ENCODE measurements at regions not wholly inside any gene's neighbourhood (a gene's known extent, or its start where the extent isn't known, plus 50 kb on each side); places are given as distances from the start of the nearest gene placed in this dataset.
"Not testable (repeated sequence)": the region's sequence is repeated elsewhere in the genome, so short reads cannot be mapped to it uniquely, and the experiment has no call there.

GRCh38 chr1:194795917-194796593 lies 1609.6 kb upstream of the B3GALT2 start:
- FAIRE-seq (no peak), DNase-seq (ENCODE audit: insufficient read length, low spot score) (no peak)

GRCh38 chr1:194787001-194787400 lies 1600.6 kb upstream of the B3GALT2 start:
- DNase-seq (ENCODE audit: insufficient read length, low spot score), result no peak
- FAIRE-seq, result no peak

- no peak for FAIRE-seq
- DNase-seq (ENCODE audit: insufficient read length, low spot score), result no peak
Observed at GRCh38 chr1:194786027-194786426, 1599.6 kb upstream of the B3GALT2 start.

GRCh38 chr1:194776657-194777056 lies 1590.2 kb upstream of the B3GALT2 start:
- FAIRE-seq, result no peak

GRCh38 chr1:194774535-194774934 lies 1588.1 kb upstream of the B3GALT2 start:
- FAIRE-seq, result no peak
- DNase-seq (ENCODE audit: insufficient read length, low spot score), result no peak

More at GRCh38 chr1:194776657-194777056, 1590.2 kb upstream of the B3GALT2 start:
- no peak for DNase-seq (ENCODE audit: insufficient read length, low spot score)

DNA sequence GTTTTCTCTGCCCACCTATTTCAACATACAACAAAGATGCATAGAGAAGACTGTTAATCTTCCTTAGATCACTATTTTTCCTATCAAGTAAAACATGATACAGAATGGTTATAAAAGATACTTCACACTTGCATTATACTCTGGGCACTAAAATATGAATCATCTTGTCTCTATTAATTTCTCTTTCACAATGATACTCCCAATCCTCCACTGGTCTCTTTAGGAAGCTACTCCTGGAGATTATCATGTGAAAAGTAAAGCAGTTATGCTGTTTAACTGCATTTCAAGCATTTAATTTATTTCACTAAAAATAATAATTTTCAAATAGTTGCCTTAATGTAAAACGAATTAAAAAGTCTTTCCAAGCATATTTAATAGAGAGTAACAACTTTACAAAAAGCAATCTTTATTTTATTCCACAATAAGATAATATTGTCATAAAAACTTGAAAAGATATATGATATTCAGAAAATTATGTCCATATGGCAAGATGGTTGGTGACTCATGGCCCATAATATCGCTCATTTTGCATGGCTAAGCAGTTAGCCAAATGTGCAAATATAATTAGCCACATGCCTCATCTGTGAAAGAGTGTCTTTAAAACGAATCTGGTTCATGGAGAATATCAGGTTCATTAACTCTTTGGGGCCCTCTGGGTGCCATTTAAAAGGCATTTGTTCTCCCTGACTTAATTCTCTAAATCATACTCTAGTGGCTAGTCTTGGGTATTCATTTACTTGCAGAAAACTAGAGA lies 1569.0 kb upstream of the B3GALT2 start:
- DNase-seq (ENCODE audit: insufficient read length, low spot score) (no peak), FAIRE-seq (no peak)

- FAIRE-seq; DNase-seq (ENCODE audit: insufficient read length, low spot score): not testable (repeated sequence)
Observed at GRCh38 chr1:194738843-194739242, 1552.4 kb upstream of the B3GALT2 start.

- no peak for FAIRE-seq
- DNase-seq (ENCODE audit: insufficient read length, low spot score), result no peak
Observed at GRCh38 chr1:194734970-194735369, 1548.6 kb upstream of the B3GALT2 start.

DNA sequence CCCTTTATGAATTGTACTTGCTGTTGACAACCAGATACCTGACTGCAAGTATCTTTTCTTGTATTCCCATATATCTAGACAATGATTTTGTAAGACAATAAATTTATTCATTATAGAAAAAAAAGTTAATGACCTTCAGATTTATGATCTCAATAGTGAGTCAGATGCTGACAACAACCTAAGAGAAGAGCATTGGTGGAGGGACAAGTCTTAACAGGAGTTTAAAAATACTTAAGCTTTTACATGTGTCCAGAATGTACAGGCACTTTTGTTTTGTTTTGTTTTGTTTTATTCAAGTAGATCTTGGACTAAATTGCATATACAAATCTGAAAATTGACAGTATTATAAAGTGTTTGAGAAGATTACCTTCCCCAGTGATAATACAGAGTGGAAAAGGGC lies 1544.6 kb upstream of the B3GALT2 start:
- FAIRE-seq, result no peak

GRCh38 chr1:194730304-194730703 lies 1543.9 kb upstream of the B3GALT2 start:
- DNase-seq (ENCODE audit: insufficient read length, low spot score) (no peak), FAIRE-seq (no peak)

More for the DNA sequence above, 1544.6 kb upstream of the B3GALT2 start:
- no peak for DNase-seq (ENCODE audit: insufficient read length, low spot score)

- DNase-seq (ENCODE audit: insufficient read length, low spot score) (no peak), FAIRE-seq (no peak)
Observed at GRCh38 chr1:194723067-194723466, 1536.7 kb upstream of the B3GALT2 start.

DNA sequence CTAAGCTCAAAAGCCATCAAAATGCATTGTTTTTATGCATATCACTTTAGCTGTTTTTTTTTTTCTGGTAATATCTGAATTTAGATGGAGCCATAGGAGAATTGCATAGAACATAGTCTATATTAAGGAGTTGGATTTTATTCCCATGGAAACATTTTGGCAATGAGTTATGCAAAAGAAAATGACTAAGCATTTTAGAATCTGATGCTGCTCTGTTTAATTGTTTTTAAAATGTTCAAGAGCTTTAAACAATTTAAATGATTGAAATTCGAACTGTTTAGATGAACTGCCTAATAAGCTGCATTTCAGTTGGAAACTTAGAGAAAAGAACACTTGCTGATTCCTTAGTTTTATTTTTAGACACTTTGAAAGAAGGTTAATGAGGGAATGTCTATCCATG lies 1531.5 kb upstream of the B3GALT2 start:
- DNase-seq (ENCODE audit: insufficient read length, low spot score), result no peak
- no peak for FAIRE-seq

GRCh38 chr1:194717334-194717733 lies 1530.9 kb upstream of the B3GALT2 start:
- no peak for FAIRE-seq
- no peak for DNase-seq (ENCODE audit: insufficient read length, low spot score)

GRCh38 chr1:194710671-194711070 lies 1524.3 kb upstream of the B3GALT2 start:
- DNase-seq (ENCODE audit: insufficient read length, low spot score) (no peak), FAIRE-seq (no peak)

DNA sequence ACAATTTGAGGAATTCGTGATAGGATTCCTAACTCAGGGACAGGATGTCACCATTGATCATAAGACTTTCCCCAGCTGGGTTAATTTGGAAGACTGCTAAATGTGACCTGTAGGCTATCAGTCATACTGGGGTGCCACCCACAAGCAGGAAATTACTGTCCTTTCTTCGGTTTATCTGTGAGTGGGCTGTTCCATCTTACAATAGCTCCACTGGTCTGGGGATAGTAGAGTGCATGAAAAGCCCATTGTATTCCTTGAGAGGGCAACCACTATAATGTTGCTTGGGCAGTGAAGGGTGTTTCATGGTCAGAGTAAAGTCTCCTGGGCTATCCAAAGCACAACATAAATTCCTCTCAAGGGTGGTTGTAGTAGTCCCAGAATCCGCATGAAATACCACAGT lies 1523.0 kb upstream of the B3GALT2 start:
- FAIRE-seq (no peak), DNase-seq (ENCODE audit: insufficient read length, low spot score) (no peak)

GRCh38 chr1:194707074-194707473 lies 1520.7 kb upstream of the B3GALT2 start:
- FAIRE-seq (no peak), DNase-seq (ENCODE audit: insufficient read length, low spot score) (no peak)

- FAIRE-seq, result no peak
- no peak for DNase-seq (ENCODE audit: insufficient read length, low spot score)
Observed at GRCh38 chr1:194705123-194705854, 1518.9 kb upstream of the B3GALT2 start.

GRCh38 chr1:194698908-194699318 lies 1512.5 kb upstream of the B3GALT2 start:
- FAIRE-seq, result no peak
- DNase-seq (ENCODE audit: insufficient read length, low spot score), result no peak

- no peak for FAIRE-seq
- DNase-seq (ENCODE audit: insufficient read length, low spot score), result no peak
Observed at GRCh38 chr1:194693244-194693643, 1506.8 kb upstream of the B3GALT2 start.

DNA sequence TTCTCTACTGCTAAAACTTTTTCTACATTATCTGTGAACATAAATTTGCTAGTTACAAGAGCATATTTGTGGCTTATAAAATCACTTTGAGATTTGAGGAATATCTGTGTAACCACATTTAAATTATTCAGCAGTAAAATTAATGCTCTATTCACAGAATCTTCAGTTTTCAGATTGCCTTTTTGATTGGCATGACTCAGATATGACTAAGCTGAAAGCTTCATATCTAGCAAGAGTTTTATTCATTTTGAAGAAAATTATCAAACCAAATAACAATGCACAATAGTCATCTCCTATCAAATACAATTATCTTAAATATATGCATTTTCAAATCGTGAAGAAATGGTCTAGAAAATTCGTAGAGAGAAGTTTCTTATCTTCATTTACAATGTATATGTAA lies 1498.2 kb upstream of the B3GALT2 start:
- DNase-seq (ENCODE audit: insufficient read length, low spot score), result no peak
- FAIRE-seq, result no peak

- FAIRE-seq (no peak), DNase-seq (ENCODE audit: insufficient read length, low spot score) (peak; percentile 41)
Observed at GRCh38 chr1:194658090-194658439, 1471.7 kb upstream of the B3GALT2 start.

- FAIRE-seq (no peak), DNase-seq (ENCODE audit: insufficient read length, low spot score) (no peak)
Observed at GRCh38 chr1:194654956-194655355, 1468.5 kb upstream of the B3GALT2 start.

Data from HTR-8/SVneo (cell line).